AG09319 (cell line): ENCODE measurements at regions not wholly inside any gene's neighbourhood (a gene's known extent, or its start where the extent isn't known, plus 50 kb on each side); places are given as distances from the start of the nearest gene placed in this dataset.

Experiments used
- DNase-seq: peaks from one replicate; pipeline ENCODE4 v3.0.0-alpha.2; 2010; ENCODE audit warnings: low read depth; ENCODE audit errors: extremely low read depth
- TF ChIP-seq, protein P1 (sequence below): IDR thresholded peaks from 2 replicates; pipeline ENCODE4 v1.5.1; 2011; ENCODE audit warnings: low read depth, mild to moderate bottlenecking, inconsistent platforms, low read length, moderate library complexity

DNA sequence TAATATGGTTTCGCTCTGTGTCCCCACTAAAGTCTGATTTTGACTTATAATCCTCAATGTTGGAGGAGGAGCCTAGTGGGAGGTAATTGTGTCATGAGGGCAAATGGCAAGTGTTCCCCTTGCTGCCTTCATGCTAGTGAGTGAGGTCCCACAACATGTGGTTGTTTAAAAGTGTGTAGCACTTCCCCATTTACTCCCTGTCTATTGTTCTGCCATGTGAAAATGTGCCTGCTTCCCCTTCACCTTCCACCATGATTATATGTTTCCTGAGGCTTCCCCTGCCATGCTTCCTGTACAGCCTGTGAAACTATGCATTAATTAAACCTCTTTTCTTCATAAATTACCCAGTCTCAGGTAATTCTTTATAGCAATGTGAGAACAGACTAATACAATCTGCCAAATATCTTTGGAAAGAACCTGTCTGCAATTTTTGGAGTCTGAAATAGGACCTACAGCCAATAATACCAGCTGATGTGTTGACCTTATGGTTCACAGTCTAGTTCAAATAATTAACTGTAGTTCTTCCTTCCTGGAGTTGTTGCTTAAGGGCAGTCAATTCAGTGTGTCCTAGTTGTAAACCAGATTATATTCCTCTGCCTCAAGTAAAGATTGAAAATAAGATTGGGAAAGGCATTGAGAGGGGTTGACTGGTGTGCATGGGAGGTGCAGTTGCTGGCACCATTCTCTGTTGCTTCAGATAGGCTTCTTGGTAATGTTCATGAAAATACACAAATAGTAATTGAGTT is 1442.9 kb downstream of the SLITRK1 start:
- DNase-seq = no peak
- TF ChIP-seq, protein P1, sequence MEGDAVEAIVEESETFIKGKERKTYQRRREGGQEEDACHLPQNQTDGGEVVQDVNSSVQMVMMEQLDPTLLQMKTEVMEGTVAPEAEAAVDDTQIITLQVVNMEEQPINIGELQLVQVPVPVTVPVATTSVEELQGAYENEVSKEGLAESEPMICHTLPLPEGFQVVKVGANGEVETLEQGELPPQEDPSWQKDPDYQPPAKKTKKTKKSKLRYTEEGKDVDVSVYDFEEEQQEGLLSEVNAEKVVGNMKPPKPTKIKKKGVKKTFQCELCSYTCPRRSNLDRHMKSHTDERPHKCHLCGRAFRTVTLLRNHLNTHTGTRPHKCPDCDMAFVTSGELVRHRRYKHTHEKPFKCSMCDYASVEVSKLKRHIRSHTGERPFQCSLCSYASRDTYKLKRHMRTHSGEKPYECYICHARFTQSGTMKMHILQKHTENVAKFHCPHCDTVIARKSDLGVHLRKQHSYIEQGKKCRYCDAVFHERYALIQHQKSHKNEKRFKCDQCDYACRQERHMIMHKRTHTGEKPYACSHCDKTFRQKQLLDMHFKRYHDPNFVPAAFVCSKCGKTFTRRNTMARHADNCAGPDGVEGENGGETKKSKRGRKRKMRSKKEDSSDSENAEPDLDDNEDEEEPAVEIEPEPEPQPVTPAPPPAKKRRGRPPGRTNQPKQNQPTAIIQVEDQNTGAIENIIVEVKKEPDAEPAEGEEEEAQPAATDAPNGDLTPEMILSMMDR = no peak

DNA sequence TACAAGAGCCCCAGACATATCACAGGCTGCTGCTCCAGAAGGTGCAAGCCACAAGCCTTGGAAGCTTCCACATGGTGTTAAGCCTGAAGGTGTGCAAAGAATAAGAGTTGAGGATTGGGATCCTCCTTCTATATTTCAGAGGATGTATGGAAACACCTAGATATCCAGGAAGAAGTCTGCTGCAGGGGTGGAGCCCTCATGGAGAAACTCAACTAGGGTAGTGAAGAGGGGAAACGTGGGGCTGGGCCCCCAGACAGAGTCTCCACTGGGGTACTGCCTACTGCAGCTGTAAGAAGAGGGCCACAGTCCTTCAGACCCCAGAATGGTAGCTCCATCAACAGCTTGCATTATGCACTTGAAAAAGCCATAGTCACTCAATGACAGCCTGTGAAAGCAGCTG is 1444.0 kb downstream of the SLITRK1 start:
- TF ChIP-seq, protein P1 = no peak
- DNase-seq = no peak

- TF ChIP-seq, protein P1 = no peak
- no peak for DNase-seq
Measured at GRCh38 chr13:82436099-82436585, 1446.1 kb downstream of the SLITRK1 start.

GRCh38 chr13:82432949-82433348 is 1449.3 kb downstream of the SLITRK1 start:
- no peak for DNase-seq
- TF ChIP-seq, protein P1 = no peak

- TF ChIP-seq, protein P1 = no peak
- DNase-seq = no peak
Measured at GRCh38 chr13:82412749-82413148, 1469.5 kb downstream of the SLITRK1 start.

DNA sequence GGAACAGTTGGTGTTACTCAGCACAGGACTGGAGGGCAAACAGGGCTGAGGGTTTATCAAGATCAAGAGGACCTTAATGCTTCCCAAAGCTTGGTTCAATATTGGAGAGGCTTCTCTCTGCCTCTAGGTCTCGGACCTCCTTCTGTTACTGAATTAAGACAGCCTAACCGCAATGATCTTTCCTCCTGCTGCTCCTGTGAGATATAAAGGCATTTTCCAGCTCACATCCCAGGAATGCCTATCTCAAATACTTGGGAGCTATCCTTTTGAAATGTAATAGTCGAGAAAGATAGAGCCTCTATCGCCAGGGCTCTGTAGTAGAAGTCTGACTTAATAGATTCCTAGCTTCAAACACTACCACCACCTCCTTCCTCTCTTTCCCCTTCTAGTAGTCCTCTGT is 1475.0 kb downstream of the SLITRK1 start:
- no peak for DNase-seq
- TF ChIP-seq, protein P1 = no peak

- TF ChIP-seq, protein P1 = no peak
- no peak for DNase-seq
Measured at GRCh38 chr13:82374719-82375118, 1507.6 kb downstream of the SLITRK1 start.
